ENCODE measurements at regions not wholly inside any gene's neighbourhood (a gene's known extent, or its start where the extent isn't known, plus 50 kb on each side); places are given as distances from the start of the nearest gene placed in this dataset.

GRCh38 chr12:102681747-102682146 lies 201.4 kb upstream of the IGF1 start:
- TF ChIP-seq CTCF (IDR thresholded peaks at IDR 0.05; ENCODE audit: low read length) (no peak), EZH2 (IDR thresholded peaks at IDR 0.05; ENCODE audit: borderline replicate concordance, low read length) (no peak)
